Upper lobe of left lung (tissue), 6 donors: ENCODE measurements at regions not wholly inside any gene's neighbourhood (a gene's known extent, or its start where the extent isn't known, plus 50 kb on each side); places are given as distances from the start of the nearest gene placed in this dataset.

Experiments
- ATAC-seq, 2 donors: fragments of 200-7000 bp; cut with Tn5 transposase; one replicate each; pipeline ENCODE4 v1.9.1; 2022; ENCODE audit warnings: mild to moderate bottlenecking in 2 of 2, moderate library complexity in 2 of 2; ENCODE audit not compliant: low FRiP score in 2 of 2
- DNase-seq, 2 donors: peaks; one replicate each; pipeline ENCODE4 v3.0.0-alpha.2; 2019 to 2020
- H3K27ac ChIP-seq, 4 donors: fragments of 200-600 bp; sonication (generic); one replicate each; pipeline ENCODE4 v1.5.1; 2016 to 2019
- H3K27me3 ChIP-seq, 4 donors: fragments of 200-600 bp; sonication (generic); one replicate each; pipeline ENCODE4 v1.5.1; 2017 to 2019
- H3K36me3 ChIP-seq, 4 donors: fragments of 200-600 bp; sonication (generic); one replicate each; pipeline ENCODE4 v1.5.1; 2016 to 2019
- H3K4me1 ChIP-seq, 4 donors: fragments of 200-600 bp; sonication (generic); one replicate each; pipeline ENCODE4 v1.5.1; 2018 to 2019
- H3K4me3 ChIP-seq, 4 donors: fragments of 200-600 bp; sonication (generic); one replicate each; pipeline ENCODE4 v1.5.1; 2017 to 2019; ENCODE audit warnings: mild to moderate bottlenecking in 2 of 4, moderate library complexity in 1 of 4
- H3K9me3 ChIP-seq, 4 donors: fragments of 200-600 bp; sonication (generic); one replicate each; pipeline ENCODE4 v1.5.1; 2018 to 2019
- EP300 ChIP-seq, 4 donors: sonication (generic); formaldehyde crosslinking; IDR thresholded peaks; one replicate each; pipeline ENCODE4 v1.5.1; 2017; ENCODE audit warnings: antibody characterized with exemption in 4 of 4, control low read depth in 2 of 4
- POLR2A ChIP-seq, 4 donors: fragments of 450-650 bp; IDR thresholded peaks; one replicate each; pipeline ENCODE4 v1.5.1; 2016 to 2017; ENCODE audit warnings: antibody characterized with exemption in 4 of 4, mild to moderate bottlenecking in 2 of 4
- POLR2AphosphoS5 ChIP-seq, 2 donors: sonication (generic); formaldehyde crosslinking; IDR thresholded peaks; one replicate each; pipeline ENCODE4 v1.5.1; 2017; ENCODE audit warnings: antibody characterized with exemption in 2 of 2
- WGBS, 2 donors: methylation state at CpG; one replicate each; pipeline ENCODE4 v1.1.5; 2017 to 2018; 5-methylcytosine and 5-hydroxymethylcytosine counted together
- TF ChIP-seq, protein P1 (sequence below), 6 experiments: fragments of 450-650 bp in 4 of 6; fragments of 200-600 bp in 2 of 6; sonication (generic) in 2 of 6; IDR thresholded peaks; one replicate each; pipeline ENCODE4 v1.5.1; 2016 to 2019; ENCODE audit warnings: antibody characterized with exemption in 6 of 6
- donor health status: DM: no; HTN: no; CAD: no; lungs with moderate emphysema.
- donor health status: DM: no; HTN: yes; CAD: no; lungs with severe emphysema.

DNA sequence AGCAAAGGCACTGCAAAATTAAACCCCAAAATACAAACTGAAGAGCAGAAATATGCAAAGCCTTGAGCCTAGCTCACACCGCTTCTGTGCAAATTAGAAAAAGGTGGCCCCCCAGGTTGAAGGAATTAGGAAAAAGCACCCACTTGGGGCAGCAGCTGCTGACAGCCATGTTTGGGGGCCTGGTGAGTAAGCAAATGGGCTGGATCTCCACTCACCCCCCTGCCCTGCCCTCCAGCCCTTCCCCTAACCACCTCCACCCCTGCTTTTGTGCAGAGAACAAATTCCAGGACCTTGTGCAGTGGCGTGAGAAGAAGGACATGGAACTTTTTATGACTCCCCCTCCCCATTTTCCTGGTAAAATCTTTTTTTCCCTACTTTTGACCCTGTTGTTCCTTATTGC is 92.0 kb upstream of the DNAH5 start:
- H3K27ac ChIP-seq = peak overlapping the region in 3 of 4 donors; percentile 24 to 55 (median 44)
- DNase-seq (no peak), ATAC-seq (no peak)
- no peaks in the 10 kb centered on the region for H3K36me3 ChIP-seq
- peaks cover 12 to 19% (median 16%) of the 10 kb centered on the region in 4 donors for H3K4me1 ChIP-seq
- WGBS, 2 donors = 72 to 79% methylated on average over 2 of the region's 2 CpGs
- no peak overlapping the region for H3K4me3 ChIP-seq
- no peak for TF ChIP-seq POLR2A (IDR thresholded peaks at IDR 0.05)
- H3K9me3 ChIP-seq = no peaks in the 10 kb centered on the region
- no peaks in the 10 kb centered on the region for H3K27me3 ChIP-seq

DNA sequence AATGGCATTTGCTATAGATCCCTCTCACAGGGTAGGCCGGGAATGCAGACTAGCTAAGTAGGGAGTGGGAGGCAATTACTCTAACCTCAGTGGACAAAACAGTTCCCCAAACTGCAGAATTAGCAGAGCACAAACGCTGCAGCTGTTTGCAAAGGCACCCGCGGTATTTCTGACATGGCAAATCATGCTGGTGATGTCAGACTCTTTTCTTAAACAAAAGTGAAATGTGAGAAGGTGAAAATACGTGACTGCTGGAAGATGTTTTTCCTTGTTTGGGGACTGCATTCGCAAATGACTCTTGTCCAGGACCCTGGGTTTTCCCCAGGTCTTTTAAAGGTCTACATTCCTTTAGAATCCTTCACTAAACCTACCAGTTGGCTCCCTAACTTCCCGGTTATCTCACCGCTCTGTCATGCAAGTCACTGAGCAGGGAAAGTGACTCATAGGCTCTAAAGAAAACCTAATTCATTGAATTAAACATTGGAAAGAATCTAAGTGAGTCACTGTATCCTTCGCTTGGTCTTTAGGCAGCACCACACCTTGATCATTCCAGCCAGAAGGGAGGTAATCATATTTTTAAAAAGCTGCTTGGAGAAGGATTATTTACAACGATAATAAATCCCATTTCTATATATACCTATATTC is 91.5 kb upstream of the DNAH5 start:
- Histone ChIP-seq H3K27ac (peak overlapping the region; percentile 24 to 55 (median 36)), H3K36me3 (no peaks in the 10 kb centered on the region), H3K9me3 (no peaks in the 10 kb centered on the region), H3K4me1 (peaks cover 12 to 19% (median 16%) of the 10 kb centered on the region in 4 donors), H3K4me3 (peak overlapping the region in 1 of 4 donors; percentile 27), H3K27me3 (no peaks in the 10 kb centered on the region)
- ATAC-seq = peak; percentile 75 to 86
- no peak for TF ChIP-seq POLR2AphosphoS5 (IDR thresholded peaks at IDR 0.05)
- TF ChIP-seq EP300 (IDR thresholded peaks at IDR 0.05) = peak in 1 of 4 donors; percentile 14
- WGBS, 2 donors = 8 to 12% methylated on average over 10 of the region's 10 CpGs
- DNase-seq = peak in 1 of 2 donors; percentile 52

DNA sequence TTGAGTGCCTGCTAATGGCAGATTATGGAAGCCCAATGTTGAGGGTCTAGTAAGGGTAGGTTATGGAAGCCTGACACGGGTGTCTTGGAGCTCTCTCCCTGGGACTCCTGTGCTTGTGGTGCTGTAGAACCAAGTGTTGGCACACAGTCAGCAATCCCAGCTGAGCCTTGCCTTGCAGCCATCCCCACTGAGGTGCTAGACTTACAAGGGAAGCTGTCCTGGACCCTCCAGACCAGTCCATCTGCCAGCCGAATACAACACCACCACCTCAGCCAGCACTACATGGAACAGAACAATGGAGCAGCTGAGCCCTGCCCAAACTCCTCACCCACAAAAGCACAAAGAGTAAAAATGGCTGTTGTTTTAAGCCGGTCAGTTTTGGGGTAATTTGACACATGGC is 90.5 kb upstream of the DNAH5 start:
- Histone ChIP-seq H3K27ac (no peak overlapping the region), H3K4me3 (no peak overlapping the region)
- whole genome bisulfite sequencing, 2 donors = 50 to 76% methylated on average over 3 of the region's 3 CpGs

DNA sequence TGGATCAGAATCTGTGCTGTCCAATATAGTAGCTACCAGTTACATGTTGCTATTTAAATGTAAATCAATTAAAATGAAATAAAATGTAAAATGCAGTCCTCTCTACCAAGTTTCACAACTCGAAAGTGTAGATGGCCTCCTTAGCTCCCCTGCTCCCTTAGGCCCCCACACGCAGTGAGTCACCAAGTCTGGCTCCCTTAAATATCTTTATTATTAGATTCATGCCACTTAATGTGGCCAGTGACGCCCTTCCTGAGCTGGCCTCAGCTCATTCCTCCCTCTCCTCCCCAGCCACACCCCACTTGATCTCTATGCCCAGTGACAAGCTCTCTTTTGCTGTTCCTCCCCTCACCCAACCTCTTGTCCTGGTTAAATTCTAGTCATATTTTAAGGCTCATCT is 88.4 kb upstream of the DNAH5 start:
- Histone ChIP-seq H3K27ac (no peak overlapping the region), H3K36me3 (no peaks in the 10 kb centered on the region), H3K27me3 (no peaks in the 10 kb centered on the region), H3K9me3 (no peaks in the 10 kb centered on the region), H3K4me3 (no peak overlapping the region), H3K4me1 (peaks cover 12 to 19% (median 16%) of the 10 kb centered on the region in 4 donors)
- 77 to 86% methylated on average over 3 of the region's 3 CpGs for WGBS, 2 donors
- peak in 1 of 2 donors; percentile 49 for ATAC-seq
- TF ChIP-seq POLR2AphosphoS5 (IDR thresholded peaks at IDR 0.05) (no peak), POLR2A (IDR thresholded peaks at IDR 0.05) (no peak), EP300 (IDR thresholded peaks at IDR 0.05) (no peak)
- TF ChIP-seq, protein P1, sequence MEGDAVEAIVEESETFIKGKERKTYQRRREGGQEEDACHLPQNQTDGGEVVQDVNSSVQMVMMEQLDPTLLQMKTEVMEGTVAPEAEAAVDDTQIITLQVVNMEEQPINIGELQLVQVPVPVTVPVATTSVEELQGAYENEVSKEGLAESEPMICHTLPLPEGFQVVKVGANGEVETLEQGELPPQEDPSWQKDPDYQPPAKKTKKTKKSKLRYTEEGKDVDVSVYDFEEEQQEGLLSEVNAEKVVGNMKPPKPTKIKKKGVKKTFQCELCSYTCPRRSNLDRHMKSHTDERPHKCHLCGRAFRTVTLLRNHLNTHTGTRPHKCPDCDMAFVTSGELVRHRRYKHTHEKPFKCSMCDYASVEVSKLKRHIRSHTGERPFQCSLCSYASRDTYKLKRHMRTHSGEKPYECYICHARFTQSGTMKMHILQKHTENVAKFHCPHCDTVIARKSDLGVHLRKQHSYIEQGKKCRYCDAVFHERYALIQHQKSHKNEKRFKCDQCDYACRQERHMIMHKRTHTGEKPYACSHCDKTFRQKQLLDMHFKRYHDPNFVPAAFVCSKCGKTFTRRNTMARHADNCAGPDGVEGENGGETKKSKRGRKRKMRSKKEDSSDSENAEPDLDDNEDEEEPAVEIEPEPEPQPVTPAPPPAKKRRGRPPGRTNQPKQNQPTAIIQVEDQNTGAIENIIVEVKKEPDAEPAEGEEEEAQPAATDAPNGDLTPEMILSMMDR (IDR thresholded peaks at IDR 0.05) = no peak
- DNase-seq = no peak

More for the DNA sequence above, 90.5 kb upstream of the DNAH5 start:
- Histone ChIP-seq H3K4me1 (peaks cover 12 to 19% (median 16%) of the 10 kb centered on the region in 4 donors), H3K36me3 (no peaks in the 10 kb centered on the region), H3K27me3 (no peaks in the 10 kb centered on the region), H3K9me3 (no peaks in the 10 kb centered on the region)
- ATAC-seq (no peak), DNase-seq (no peak)
- TF ChIP-seq, protein P1 (IDR thresholded peaks at IDR 0.05) = no peak
- no peak for TF ChIP-seq EP300 (IDR thresholded peaks at IDR 0.05)
- TF ChIP-seq POLR2AphosphoS5 (IDR thresholded peaks at IDR 0.05) = no peak
- TF ChIP-seq POLR2A (IDR thresholded peaks at IDR 0.05) = no peak

DNA sequence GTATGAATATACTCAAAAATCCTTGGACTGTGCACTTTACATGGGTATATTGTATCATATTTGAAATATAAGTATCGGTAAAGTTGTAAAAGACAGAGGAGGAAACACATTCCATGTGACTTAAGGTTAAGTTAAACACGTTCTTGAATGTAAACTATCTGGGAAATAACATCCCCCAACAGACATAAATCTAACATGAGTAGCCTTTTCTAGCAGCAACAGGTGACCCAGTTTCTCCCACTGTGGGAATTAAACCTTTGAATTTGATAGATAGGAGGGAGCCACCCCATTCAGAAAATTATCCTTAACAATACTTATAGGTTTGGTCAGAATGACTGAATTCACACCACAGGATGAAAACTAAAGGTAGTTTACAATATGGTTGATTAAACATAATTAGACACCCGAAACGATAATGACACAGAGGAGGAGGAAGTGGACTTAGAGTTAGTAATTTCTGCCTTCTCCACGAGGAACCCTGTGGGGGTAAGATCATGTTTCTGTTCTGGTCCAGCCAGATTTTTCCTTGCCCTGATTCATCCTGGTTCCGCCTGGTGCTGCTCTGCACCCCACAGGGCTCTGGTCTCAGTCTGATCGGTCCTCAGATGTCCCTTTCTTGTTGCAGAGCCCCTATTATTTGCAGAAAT is 84.6 kb upstream of the DNAH5 start:
- WGBS, 2 donors = 60 to 67% methylated on average over 7 of the region's 7 CpGs
- H3K27me3 ChIP-seq = no peaks in the 10 kb centered on the region
- ATAC-seq = no peak
- H3K27ac ChIP-seq = no peak overlapping the region
- peaks cover 0 to 3% (median 0%) of the 10 kb centered on the region in 4 donors for H3K4me1 ChIP-seq
- no peak for DNase-seq
- no peaks in the 10 kb centered on the region for H3K36me3 ChIP-seq
- no peaks in the 10 kb centered on the region for H3K9me3 ChIP-seq
- no peak for TF ChIP-seq POLR2A (IDR thresholded peaks at IDR 0.05)
- TF ChIP-seq EP300 (IDR thresholded peaks at IDR 0.05) = no peak
- H3K4me3 ChIP-seq = no peak overlapping the region

DNA sequence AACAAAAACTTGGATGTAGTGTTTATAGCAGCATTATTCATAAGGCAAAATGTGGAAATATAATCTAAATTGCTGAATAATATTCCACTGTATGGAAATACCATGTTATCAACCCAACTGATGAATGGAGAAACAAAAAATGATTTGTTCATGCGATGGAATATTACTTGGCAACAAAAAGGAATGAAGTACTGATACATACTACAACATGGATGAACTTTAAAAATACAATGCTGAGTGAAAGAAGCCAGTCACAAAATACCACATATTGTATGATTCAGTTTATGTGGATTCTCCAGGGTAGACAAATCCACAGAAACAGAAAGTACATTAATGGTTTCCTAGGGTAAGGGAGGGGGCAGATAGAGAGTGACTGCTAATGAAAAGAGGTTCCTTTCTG is 83.7 kb upstream of the DNAH5 start:
- Histone ChIP-seq H3K4me3 (no peak overlapping the region), H3K4me1 (peaks cover 0 to 3% (median 0%) of the 10 kb centered on the region in 4 donors), H3K9me3 (no peaks in the 10 kb centered on the region), H3K27me3 (no peaks in the 10 kb centered on the region), H3K36me3 (no peaks in the 10 kb centered on the region), H3K27ac (no peak overlapping the region)
- ATAC-seq = no peak
- TF ChIP-seq, protein P1 (IDR thresholded peaks at IDR 0.05) = no peak
- no peak for TF ChIP-seq POLR2AphosphoS5 (IDR thresholded peaks at IDR 0.05)
- TF ChIP-seq EP300 (IDR thresholded peaks at IDR 0.05) = no peak
- TF ChIP-seq POLR2A (IDR thresholded peaks at IDR 0.05) = no peak
- 91 to 100% methylated on average over 1 of the region's 1 CpG for WGBS, 2 donors
- no peak for DNase-seq
